Caco-2 (cell line): ENCODE measurements at regions not wholly inside any gene's neighbourhood (a gene's known extent, or its start where the extent isn't known, plus 50 kb on each side); places are given as distances from the start of the nearest gene placed in this dataset.

ENCODE experiments used
- BruUV-seq: library from RNA; stranded (reverse); fragments of 400-500 nt; replicated peaks from 2 replicates; lab custom pipeline; 2021; lab: Mats Ljungman, UMichigan
- CTCF ChIA-PET: fragments of 300-600 bp; sonication (Branson Sonifier 250); formaldehyde crosslinking; loops from one replicate; lab custom pipeline; 2022; ENCODE audit warnings: antibody characterized with exemption; lab: Charles Lee
- POLR2A ChIA-PET: fragments of 300-600 bp; sonication (Branson Sonifier 250); formaldehyde crosslinking; loops from one replicate; lab custom pipeline; 2022; ENCODE audit warnings: antibody characterized with exemption; lab: Charles Lee
- DNase-seq, 2 experiments: peaks; one replicate each; pipeline versions ENCODE4 v3.0.0 to v3.0.0-alpha.2; 2020 to 2022
- H3K27me3 ChIP-seq: replicated peaks from 2 replicates; pipeline ENCODE4 v1.6.0; 2011; ENCODE audit warnings: low read length; ENCODE audit not compliant: control insufficient read depth, insufficient read depth
- H3K36me3 ChIP-seq: 2 replicates; pipeline ENCODE4 v1.5.1; 2011; ENCODE audit warnings: low read length; ENCODE audit not compliant: control insufficient read depth, insufficient read depth
- H3K4me1 ChIP-seq: fragments of 250-450 bp; sonication (Bioruptor Pico); 2 replicates; pipeline ENCODE4 v1.5.1; 2020; ENCODE audit warnings: mild to moderate bottlenecking
- H3K4me3 ChIP-seq: 2 replicates; pipeline ENCODE4 v1.5.1; 2011; ENCODE audit warnings: low read depth, mild to moderate bottlenecking, control low read depth, low read length
- H3K9me3 ChIP-seq: fragments of 250-450 bp; sonication (Bioruptor Pico); 2 replicates; pipeline ENCODE4 v1.5.1; 2020; ENCODE audit warnings: mild to moderate bottlenecking, moderate library complexity
- H3K27ac Mint-ChIP-seq: one replicate; pipeline ENCODE4 v1.8.0; 2022; ENCODE audit warnings: mixed read lengths; ENCODE audit not compliant: unreplicated experiment
- H3K27me3 Mint-ChIP-seq: one replicate; pipeline ENCODE4 v1.8.0; 2022; ENCODE audit warnings: mixed read lengths; ENCODE audit not compliant: insufficient read depth, unreplicated experiment
- H3K36me3 Mint-ChIP-seq: one replicate; pipeline ENCODE4 v1.8.0; 2022; ENCODE audit warnings: mild to moderate bottlenecking, mixed read lengths; ENCODE audit not compliant: insufficient read depth, unreplicated experiment
- H3K4me1 Mint-ChIP-seq: one replicate; pipeline ENCODE4 v1.8.0; 2022; ENCODE audit warnings: low read depth, mixed read lengths; ENCODE audit not compliant: unreplicated experiment
- H3K4me3 Mint-ChIP-seq: one replicate; pipeline ENCODE4 v1.8.0; 2022; ENCODE audit warnings: mild to moderate bottlenecking, moderate library complexity, mixed read lengths; ENCODE audit not compliant: unreplicated experiment
- H3K9me3 Mint-ChIP-seq: one replicate; pipeline ENCODE4 v1.8.0; 2022; ENCODE audit warnings: mixed read lengths; ENCODE audit not compliant: unreplicated experiment
- intact Hi-C: fragments of 100-400 bp; cut with micrococcal nuclease; formaldehyde crosslinking; loops from one replicate; pipeline ENCODE4 v1.10.0; 2022; ENCODE audit not compliant: unreplicated experiment
- TF ChIP-seq, protein P1 (sequence below), 2 experiments: fragments of 200-600 bp in 1 of 2; IDR thresholded peaks; 1 replicate in 1 of 2; 2 replicates in 1 of 2; pipeline versions ENCODE4 v1.5.1 to v1.8.0; 2011 to 2022; ENCODE audit warnings: antibody characterized with exemption in 1 of 2, control low read depth in 1 of 2, inconsistent platforms in 1 of 2, low read depth in 1 of 2, low read length in 1 of 2, mild to moderate bottlenecking in 1 of 2, moderate library complexity in 1 of 2; ENCODE audit not compliant: insufficient read depth in 1 of 2, severe bottlenecking in 1 of 2, unreplicated experiment in 1 of 2

DNA sequence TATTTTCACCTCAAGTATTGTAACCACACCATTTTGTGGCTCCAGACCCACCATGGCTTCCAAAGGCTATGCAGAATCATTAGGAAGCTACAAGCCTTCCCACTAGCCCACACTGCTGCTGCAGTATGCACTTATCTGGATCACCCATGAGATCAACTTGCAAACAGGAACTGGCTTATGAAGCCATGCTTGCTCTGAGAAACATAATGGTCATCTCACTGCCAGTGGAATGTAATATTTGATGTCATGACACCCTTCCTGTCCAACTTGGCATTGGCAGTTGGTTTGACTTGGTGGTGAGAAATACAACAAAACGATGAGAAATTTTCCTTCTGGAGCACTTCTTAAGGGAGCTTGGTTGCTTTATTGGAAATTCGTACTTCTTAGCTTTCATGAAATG is 69.3 kb upstream of the FRMD6 start:
- H3K9me3 Mint-ChIP-seq = no peaks in the 10 kb centered on the region
- intact Hi-C loops = loop anchor here (5.0 kb wide), 2 partner anchors 55 to 70 kb away; partner anchors contain the start of gene FRMD6
- ChIA-PET POLR2A (no interaction called here), CTCF (no interaction called here)
- DNase-seq = no peak
- Histone ChIP-seq H3K27me3 (no peaks in the 10 kb centered on the region), H3K4me3 (no peak overlapping the region), H3K9me3 (no peaks in the 10 kb centered on the region), H3K4me1 (peaks cover 42% of the 10 kb centered on the region), H3K36me3 (no peaks in the 10 kb centered on the region)
- no peak overlapping the region for H3K4me3 Mint-ChIP-seq
- no peaks in the 10 kb centered on the region for H3K27me3 Mint-ChIP-seq
- no TSS peak for BruUV-seq
- H3K4me1 Mint-ChIP-seq = peaks cover 54% of the 10 kb centered on the region
- TF ChIP-seq, protein P1, sequence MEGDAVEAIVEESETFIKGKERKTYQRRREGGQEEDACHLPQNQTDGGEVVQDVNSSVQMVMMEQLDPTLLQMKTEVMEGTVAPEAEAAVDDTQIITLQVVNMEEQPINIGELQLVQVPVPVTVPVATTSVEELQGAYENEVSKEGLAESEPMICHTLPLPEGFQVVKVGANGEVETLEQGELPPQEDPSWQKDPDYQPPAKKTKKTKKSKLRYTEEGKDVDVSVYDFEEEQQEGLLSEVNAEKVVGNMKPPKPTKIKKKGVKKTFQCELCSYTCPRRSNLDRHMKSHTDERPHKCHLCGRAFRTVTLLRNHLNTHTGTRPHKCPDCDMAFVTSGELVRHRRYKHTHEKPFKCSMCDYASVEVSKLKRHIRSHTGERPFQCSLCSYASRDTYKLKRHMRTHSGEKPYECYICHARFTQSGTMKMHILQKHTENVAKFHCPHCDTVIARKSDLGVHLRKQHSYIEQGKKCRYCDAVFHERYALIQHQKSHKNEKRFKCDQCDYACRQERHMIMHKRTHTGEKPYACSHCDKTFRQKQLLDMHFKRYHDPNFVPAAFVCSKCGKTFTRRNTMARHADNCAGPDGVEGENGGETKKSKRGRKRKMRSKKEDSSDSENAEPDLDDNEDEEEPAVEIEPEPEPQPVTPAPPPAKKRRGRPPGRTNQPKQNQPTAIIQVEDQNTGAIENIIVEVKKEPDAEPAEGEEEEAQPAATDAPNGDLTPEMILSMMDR (IDR thresholded peaks at IDR 0.05; ENCODE audit: insufficient read depth in 1 of 2, low read depth in 1 of 2, low read length in 1 of 2, severe bottlenecking in 1 of 2, unreplicated experiment in 1 of 2) = no peak
- no peaks in the 10 kb centered on the region for H3K36me3 Mint-ChIP-seq
- H3K27ac Mint-ChIP-seq = peak overlapping the region; percentile 46

DNA sequence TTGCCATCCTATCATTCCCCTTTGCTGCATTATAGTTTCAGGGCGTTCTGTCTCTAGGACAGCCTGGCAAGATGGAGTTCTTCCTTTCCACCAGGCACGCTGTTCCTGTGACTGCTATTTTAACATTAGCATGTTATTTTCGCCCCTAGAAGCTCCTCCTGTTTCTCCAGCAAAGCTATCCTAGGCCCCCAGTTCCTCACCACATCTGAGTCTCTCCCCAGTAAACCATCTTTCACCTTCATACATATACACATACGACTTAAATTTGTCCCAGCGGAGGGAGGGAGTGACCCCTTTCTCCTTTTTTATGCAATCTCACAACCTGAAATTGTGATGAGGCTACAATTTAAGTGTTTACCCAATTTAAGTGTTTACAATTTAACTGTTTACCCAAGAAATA is 66.7 kb upstream of the FRMD6 start:
- Histone ChIP-seq H3K4me3 (no peak overlapping the region), H3K9me3 (no peaks in the 10 kb centered on the region), H3K36me3 (no peaks in the 10 kb centered on the region), H3K4me1 (peaks cover 37% of the 10 kb centered on the region), H3K27me3 (no peaks in the 10 kb centered on the region)
- intact Hi-C loops = no loop called here
- H3K27me3 Mint-ChIP-seq = no peaks in the 10 kb centered on the region
- H3K4me3 Mint-ChIP-seq = no peak overlapping the region
- POLR2A ChIA-PET = no interaction called here
- TF ChIP-seq, protein P1 (IDR thresholded peaks at IDR 0.05; ENCODE audit: insufficient read depth in 1 of 2, low read depth in 1 of 2, low read length in 1 of 2, severe bottlenecking in 1 of 2, unreplicated experiment in 1 of 2) = no peak
- H3K36me3 Mint-ChIP-seq = no peaks in the 10 kb centered on the region
- H3K9me3 Mint-ChIP-seq = no peaks in the 10 kb centered on the region
- BruUV-seq = no TSS peak
- CTCF ChIA-PET = no interaction called here
- peaks cover 30% of the 10 kb centered on the region for H3K4me1 Mint-ChIP-seq
- H3K27ac Mint-ChIP-seq = no peak overlapping the region
- no peak for DNase-seq

DNA sequence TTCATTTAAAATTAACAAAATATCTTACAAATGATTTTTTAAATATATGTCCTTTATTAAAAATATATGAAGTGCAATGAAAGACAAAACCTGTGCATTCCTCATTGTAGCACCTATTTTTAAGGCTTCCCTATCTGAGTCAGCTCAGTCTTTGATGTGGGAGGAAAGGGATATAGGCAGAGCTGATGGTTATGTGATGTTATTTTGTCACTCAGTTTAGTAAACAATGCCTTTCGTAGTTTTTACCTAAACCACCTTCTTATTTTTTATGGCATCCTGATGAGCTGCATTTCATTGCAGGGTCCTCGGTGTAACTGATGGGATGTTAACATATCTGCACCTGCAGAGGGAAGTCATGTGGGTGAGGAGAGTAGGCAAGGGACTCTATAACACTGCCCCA is 58.9 kb upstream of the FRMD6 start:
- Mint-ChIP-seq H3K4me3 (no peak overlapping the region), H3K27me3 (no peaks in the 10 kb centered on the region), H3K36me3 (no peaks in the 10 kb centered on the region), H3K27ac (no peak overlapping the region), H3K4me1 (no peaks in the 10 kb centered on the region), H3K9me3 (no peaks in the 10 kb centered on the region)
- BruUV-seq = no TSS peak
- ChIA-PET CTCF (no interaction called here), POLR2A (no interaction called here)
- H3K4me1 ChIP-seq = peaks cover 5% of the 10 kb centered on the region
- no peaks in the 10 kb centered on the region for H3K36me3 ChIP-seq
- intact Hi-C loops = no loop called here
- TF ChIP-seq, protein P1 (IDR thresholded peaks at IDR 0.05; ENCODE audit: insufficient read depth in 1 of 2, low read depth in 1 of 2, low read length in 1 of 2, severe bottlenecking in 1 of 2, unreplicated experiment in 1 of 2) = no peak
- H3K9me3 ChIP-seq = no peaks in the 10 kb centered on the region
- DNase-seq = no peak
- no peak overlapping the region for H3K4me3 ChIP-seq
- no peaks in the 10 kb centered on the region for H3K27me3 ChIP-seq
